DND-41 (cell line): ENCODE measurements at regions not wholly inside any gene's neighbourhood (a gene's known extent, or its start where the extent isn't known, plus 50 kb on each side); places are given as distances from the start of the nearest gene placed in this dataset.

Experiments
- CTCF ChIP-seq: IDR thresholded peaks from 2 replicates; pipeline ENCODE4 v1.5.1; 2012; ENCODE audit warnings: borderline replicate concordance, low read length, moderate library complexity, mild to moderate bottlenecking; ENCODE audit not compliant: poor library complexity, severe bottlenecking; ENCODE audit errors: extremely low read depth
- EZH2 ChIP-seq: IDR thresholded peaks from 3 replicates; pipeline ENCODE4 v1.6.1; 2012; ENCODE audit warnings: borderline replicate concordance, low read depth, mild to moderate bottlenecking, moderate library complexity, low read length, inconsistent platforms; ENCODE audit not compliant: severe bottlenecking

GRCh38 chr3:191952186-191952585, 491.2 kb downstream of the PYDC2 start:
- no peak for TF ChIP-seq CTCF
- TF ChIP-seq EZH2 = no peak
